SIG-M5 treated with dmso at 0.1 percent for 504 hours (cell line): ENCODE measurements at regions not wholly inside any gene's neighbourhood (a gene's known extent, or its start where the extent isn't known, plus 50 kb on each side); places are given as distances from the start of the nearest gene placed in this dataset.

Experiments used
- DNase-seq: peaks from one replicate; lab custom pipeline; 2025; ENCODE audit not compliant: unreplicated experiment; lab: John Stamatoyannopoulos, UW

DNA sequence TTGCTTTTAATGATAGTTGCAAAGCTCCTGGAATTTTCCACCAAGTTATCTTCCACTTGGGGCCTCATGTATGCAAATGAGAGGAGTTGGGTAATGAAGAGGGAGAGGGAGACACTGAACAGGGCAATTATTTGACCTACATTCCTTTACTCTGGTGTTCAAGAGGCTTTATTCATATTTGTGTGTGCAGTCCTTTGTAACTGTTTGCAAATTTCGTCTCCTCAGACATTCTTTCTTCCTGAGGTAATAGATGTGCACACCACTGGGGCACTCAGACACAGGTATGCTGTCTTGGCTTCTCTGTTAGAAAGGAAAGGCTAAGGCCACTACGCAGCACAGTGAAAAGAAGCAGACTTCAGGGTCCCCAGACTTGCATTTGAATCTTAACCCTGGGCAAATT lies 189.7 kb upstream of the IL12A start:
- DNase-seq, result peak; percentile 18

- no peak for DNase-seq
Measured at GRCh38 chr3:159800434-159801155, 188.0 kb upstream of the IL12A start.

DNA sequence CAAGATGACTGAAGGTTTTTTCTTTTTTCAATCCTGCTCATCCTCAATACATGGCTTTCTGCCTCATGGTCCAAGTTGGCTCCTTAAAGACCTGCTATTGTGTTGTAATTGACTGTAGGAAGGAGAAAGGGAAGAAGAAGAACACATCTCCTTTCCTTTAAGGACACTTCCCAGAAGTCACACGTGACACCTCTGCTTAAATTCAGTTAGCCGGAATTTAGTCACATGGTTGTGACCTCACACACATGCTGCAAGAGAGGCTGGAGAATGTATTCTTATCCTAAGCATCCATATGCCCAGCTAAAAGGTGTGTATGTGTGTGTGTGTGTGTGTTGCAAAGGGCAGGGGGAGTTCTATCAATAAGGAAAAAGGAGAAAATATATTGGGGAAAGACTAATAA lies 185.8 kb upstream of the IL12A start:
- no peak for DNase-seq

DNA sequence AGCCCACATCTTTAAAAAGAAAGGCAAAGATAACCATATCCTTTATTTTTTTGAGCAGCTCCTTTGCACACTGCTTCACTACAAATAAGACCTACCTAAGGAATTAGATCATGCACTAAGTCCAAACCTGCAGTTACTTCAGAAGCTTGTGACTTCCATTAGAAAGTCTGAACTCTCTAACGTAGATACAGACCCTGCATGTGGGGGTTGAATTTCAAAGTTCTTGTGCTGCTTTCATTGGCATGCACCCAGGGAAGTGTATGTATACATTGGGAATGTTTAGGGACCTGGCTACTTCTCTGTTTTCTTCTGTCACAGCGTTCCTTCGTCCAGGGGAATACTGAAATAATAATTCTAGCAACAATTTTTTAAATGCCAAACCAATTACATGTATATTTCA lies 185.2 kb upstream of the IL12A start:
- no peak for DNase-seq

- DNase-seq, result peak; percentile 76
Measured at GRCh38 chr3:159804726-159805410, 183.8 kb upstream of the IL12A start.

DNA sequence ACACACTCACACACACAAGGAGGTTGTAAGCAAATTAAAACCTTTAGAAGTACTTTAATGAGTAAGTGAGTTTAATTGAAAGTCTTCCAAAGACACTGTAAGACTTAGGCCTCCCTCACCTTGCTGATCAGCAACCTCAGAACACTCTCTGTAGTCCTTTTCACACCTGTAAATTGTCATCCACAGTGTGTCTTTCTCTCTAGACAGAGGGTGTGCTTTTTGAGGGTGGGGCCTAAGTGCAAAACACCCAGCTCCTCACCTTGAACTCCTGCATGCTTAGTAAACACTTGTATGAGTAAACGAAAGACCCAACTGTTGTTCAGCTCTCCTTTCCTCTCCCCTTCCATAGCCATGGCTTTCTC lies 183.2 kb upstream of the IL12A start:
- DNase-seq, result no peak

GRCh38 chr3:159806412-159806811 lies 182.2 kb upstream of the IL12A start:
- no peak for DNase-seq

DNA sequence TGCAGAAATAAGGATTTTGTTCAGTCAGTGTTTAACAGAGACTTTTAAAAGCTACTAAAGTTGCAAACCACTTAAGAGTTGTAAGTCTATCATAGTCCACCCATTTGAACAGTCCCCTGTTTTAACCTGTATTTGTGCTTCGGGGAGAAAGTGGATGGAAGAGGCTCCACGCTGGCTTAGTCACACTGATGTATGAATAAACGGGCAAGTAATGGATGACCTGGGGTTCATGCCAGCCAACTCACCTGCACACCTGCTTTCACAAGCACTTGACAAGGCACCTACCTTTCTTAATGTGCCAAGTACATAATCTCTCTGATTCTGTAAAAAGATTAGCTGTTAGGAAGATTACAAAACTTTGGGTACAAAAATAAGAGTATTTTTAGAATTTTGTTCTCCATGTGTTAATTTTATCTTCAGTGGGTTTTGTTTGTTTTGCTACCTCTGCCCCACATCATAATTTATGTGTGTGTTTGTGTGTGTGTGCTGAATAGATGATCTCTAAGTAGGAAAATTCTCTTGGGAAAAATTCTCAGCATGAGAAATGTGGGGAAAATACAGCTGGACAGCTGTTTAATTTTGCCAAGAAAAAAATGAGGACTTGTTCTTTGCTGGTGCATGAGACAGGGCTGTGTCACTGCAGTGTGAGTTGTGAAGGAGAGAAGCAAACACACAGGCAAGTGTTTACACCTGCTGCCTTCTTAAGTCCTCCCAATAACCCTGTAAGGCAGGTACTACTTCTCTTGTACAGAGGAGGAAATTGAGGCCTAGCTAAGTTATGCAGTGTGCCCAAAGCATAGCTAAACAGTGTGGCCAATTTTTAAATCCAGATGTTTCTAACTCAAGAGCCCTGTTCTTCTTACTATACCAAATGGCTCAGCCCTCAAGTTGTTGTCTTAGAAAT lies 181.2 kb upstream of the IL12A start:
- DNase-seq, result no peak

- peak; percentile 29 for DNase-seq
Measured at GRCh38 chr3:159813822-159814531, 174.7 kb upstream of the IL12A start.

- no peak for DNase-seq
Measured at GRCh38 chr3:159816512-159816911, 172.1 kb upstream of the IL12A start.

DNA sequence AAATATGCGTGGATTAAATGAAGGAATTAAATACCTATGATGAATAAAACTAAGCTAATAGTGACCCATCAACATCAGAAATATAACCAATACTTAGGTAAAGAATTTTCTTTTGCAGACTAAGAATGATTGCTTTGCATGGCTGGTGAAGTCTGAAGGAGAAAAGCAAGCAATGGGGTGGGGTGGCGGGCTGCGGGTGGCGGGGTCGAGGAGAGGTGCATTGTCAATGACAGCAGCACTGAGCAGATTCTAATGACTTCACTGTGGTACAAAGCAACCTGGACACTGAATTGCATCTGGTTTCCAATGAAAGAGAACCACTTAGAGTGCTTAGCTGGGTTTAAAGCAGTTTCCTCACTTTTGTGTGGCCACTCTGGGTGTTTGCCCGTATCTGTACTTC lies 171.5 kb upstream of the IL12A start:
- no peak for DNase-seq

DNA sequence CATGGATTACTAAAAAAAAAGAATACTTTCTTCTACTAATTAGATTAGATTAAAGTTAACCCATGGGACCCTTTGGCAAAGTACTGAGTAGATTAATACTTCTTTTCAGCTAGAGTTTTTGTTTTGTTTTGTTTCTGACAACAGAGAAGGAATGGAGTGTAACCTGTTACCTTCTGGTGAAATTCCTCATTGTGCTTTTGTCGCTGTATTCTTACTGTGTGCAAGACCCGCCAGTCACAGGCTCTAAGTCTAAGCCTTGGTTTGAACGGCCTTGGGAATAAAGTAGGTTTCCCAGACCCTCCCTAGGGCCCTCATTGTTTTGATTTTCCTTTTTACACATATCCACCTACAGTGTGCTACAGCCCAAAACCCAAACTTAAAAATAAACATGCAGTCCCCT lies 171.1 kb upstream of the IL12A start:
- no peak for DNase-seq

DNA sequence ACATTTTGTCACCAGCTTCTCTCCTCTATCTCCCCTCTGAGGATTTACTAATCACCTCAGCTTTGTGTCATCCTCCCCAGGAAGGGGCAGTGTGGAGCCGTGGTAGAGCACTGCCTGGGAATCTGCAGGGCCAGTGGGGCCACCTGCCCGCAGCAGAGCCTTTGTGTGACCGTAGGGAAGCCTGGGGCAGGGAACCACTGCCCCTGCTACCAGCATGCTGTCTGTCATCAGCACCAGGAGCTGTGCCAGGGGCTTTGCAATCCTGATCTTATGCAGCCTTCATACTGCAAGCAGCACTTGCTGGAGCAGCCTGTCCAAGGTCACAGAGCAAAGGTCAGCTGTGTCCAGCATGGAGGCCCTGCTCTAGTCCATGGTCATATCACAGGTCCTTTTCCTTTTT lies 170.2 kb upstream of the IL12A start:
- DNase-seq, result no peak

DNA sequence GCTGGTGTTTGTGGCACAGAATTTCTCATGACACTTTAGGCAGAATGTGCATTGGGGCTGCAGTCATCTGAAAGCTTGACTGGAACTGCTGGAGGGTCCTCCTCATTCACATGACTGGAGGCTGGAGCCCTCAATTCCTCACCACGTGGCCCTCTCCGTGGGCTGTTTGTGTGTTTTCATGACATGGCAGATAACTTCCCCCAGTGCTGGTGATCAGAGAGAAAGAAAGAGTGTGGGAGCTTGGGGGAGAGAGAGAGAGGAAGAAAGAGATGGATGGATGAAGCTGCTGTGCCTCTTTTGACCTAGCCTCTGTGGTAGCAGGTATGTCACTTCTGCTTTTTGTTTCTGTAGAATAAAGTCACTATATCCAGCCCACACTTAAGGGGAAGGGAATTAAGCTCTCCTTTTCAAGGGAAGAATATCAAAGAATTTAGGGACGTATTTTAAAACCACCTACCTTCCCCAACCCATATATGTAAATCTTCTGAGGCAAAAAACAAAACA lies 169.6 kb upstream of the IL12A start:
- DNase-seq, result no peak

DNA sequence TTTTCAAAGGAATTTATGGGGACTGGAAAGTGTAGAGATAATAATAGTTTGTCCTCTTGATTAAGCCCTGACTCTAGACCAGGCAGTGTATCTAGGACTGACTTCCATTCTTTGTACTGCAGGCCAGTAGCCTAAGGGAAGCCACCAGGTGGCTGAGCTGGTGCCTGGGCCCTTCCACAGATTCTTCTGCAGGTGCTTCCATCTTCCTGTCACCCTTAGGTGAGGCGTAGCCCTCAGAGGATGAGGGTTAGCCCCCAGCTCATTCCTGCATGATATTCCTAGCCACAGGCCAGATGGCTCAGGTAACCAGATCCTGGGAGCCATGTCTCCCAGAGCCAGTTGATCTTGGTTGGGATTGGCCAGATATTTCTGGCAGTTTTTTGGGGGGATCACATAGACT lies 169.0 kb upstream of the IL12A start:
- DNase-seq, result no peak

GRCh38 chr3:159821110-159821509 lies 167.5 kb upstream of the IL12A start:
- no peak for DNase-seq

GRCh38 chr3:159821736-159822135 lies 166.9 kb upstream of the IL12A start:
- no peak for DNase-seq

DNA sequence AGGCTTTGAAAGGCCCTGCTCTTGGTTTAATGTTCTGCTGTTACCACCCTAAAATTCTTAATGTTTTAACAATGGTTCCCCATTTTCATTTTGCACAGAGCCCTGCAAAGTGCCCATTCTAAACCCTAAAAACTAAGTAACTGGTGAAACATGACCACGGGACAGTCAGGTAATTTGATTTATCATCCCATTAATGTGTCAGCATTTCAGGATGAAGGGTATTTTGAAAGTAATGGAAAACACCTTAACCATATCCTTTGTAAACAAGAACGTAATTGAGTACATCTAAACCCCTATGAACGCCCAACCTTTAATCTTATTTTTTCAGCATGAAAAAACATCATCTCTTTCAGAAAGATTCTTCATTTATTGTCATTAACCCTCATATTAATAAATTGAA lies 164.9 kb upstream of the IL12A start:
- no peak for DNase-seq

- DNase-seq, result peak; percentile 24
Measured at GRCh38 chr3:159824333-159824732, 164.3 kb upstream of the IL12A start.

DNA sequence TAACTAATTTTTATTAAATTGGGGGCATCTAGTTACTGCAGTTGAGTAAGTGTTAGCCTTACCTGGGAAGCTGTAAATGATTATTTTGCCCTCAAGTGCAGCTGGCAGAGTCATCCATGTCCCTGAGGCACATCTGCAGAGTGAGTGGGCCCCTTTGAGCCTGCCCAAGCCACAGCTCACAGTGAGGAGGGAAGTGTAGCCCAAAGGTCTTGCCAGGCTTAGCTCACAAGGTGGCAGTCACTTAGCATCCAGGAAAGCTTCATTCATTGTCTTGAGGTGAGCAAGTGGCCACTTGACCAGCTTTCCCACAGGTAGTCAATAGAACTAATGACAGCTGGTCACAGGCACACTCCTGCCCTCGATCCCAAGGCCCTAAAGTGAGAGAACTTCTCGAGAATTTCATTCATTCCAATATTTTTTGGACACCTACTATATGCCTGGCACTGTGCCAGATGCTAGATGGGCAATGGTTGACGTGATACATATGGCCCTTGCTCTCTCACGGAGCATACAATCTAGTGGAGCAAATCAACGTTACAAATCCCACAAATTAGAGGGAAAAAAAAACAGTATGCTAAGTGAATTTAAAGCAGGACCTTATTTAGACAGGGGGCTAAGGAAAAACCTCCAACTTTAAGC lies 163.3 kb upstream of the IL12A start:
- no peak for DNase-seq

DNA sequence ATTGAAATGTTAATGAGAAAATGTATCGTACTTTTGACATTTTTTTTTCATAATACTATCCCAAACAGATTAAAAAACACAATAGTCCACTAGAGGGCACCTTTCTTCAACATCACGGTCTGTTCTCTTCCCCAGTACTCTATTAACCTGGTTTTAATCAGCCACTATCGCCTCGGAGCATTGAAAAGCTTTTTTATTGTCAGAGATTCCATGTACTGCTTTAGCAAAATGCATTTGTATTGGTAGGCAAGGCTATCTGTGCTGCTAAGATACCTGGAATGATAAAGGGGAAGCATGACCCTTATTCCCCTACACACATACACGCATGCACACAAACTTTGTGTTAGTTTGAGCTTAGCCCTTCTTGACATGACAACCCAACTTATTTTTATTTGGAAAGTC lies 160.1 kb upstream of the IL12A start:
- DNase-seq, result peak; percentile 84
